SU-DHL-6 (cell line): ENCODE measurements at regions not wholly inside any gene's neighbourhood (a gene's known extent, or its start where the extent isn't known, plus 50 kb on each side); places are given as distances from the start of the nearest gene placed in this dataset.

Experiments
- H2AFZ ChIP-seq: fragments of 200-600 bp; sonication (generic); 2 replicates; pipeline ENCODE4 v1.6.1; 2014; ENCODE audit warnings: low read depth, mild to moderate bottlenecking, moderate library complexity, mixed read lengths, antibody characterized with exemption, low read length; ENCODE audit not compliant: severe bottlenecking
- H3F3A ChIP-seq: fragments of 200-600 bp; shearing (Covaris generic); 2 replicates; pipeline ENCODE4 v1.6.0; 2016; ENCODE audit warnings: antibody characterized with exemption, mild to moderate bottlenecking; ENCODE audit not compliant: insufficient read depth
- H3K27ac ChIP-seq: fragments of 200-600 bp; sonication (generic); 2 replicates; pipeline ENCODE4 v1.5.1; 2016; ENCODE audit warnings: low read depth, mild to moderate bottlenecking, low read length, moderate library complexity, mixed read lengths
- H3K27me3 ChIP-seq: fragments of 200-600 bp; sonication (generic), shearing (Covaris generic); 2 replicates; pipeline ENCODE4 v1.6.0; 2014; ENCODE audit warnings: mild to moderate bottlenecking, low read length
- H3K36me3 ChIP-seq: fragments of 200-600 bp; sonication (generic); 2 replicates; pipeline ENCODE4 v1.6.1; 2014; ENCODE audit warnings: mild to moderate bottlenecking, low read length, mixed read lengths
- H3K4me2 ChIP-seq: fragments of 300-600, 200-600 bp; shearing (Covaris generic), sonication (generic); 2 replicates; pipeline ENCODE4 v1.6.0; 2014; ENCODE audit warnings: low read length, low read depth, mild to moderate bottlenecking; ENCODE audit not compliant: poor library complexity, severe bottlenecking
- H3K4me3 ChIP-seq: fragments of 200-600 bp; sonication (generic); 2 replicates; pipeline ENCODE4 v1.5.1; 2014; ENCODE audit warnings: antibody characterized with exemption, low read length, mild to moderate bottlenecking, mixed read lengths; ENCODE audit not compliant: insufficient read depth, poor library complexity, severe bottlenecking
- H3K79me2 ChIP-seq: fragments of 200-600 bp; sonication (generic); 2 replicates; pipeline ENCODE4 v1.6.1; 2014; ENCODE audit warnings: mild to moderate bottlenecking, low read length, moderate library complexity; ENCODE audit not compliant: insufficient read depth
- H3K9ac ChIP-seq: fragments of 200-600 bp; sonication (generic); 2 replicates; pipeline ENCODE4 v1.7.0; 2014; ENCODE audit warnings: mild to moderate bottlenecking, low read length
- H3K9me2 ChIP-seq: fragments of 200-600 bp; sonication (generic); replicated peaks from 2 replicates; pipeline ENCODE4 v1.6.1; 2014; ENCODE audit warnings: low read length; ENCODE audit not compliant: insufficient read depth
- H3K9me3 ChIP-seq: fragments of 200-600 bp; sonication (generic); 2 replicates; pipeline ENCODE4 v1.6.1; 2014; ENCODE audit warnings: low read length, mixed read lengths; ENCODE audit not compliant: insufficient read depth
- H4K20me1 ChIP-seq: fragments of 200-600 bp; sonication (generic); 2 replicates; pipeline ENCODE4 v1.6.1; 2014; ENCODE audit warnings: low read depth, mild to moderate bottlenecking, antibody characterized with exemption, low read length, moderate library complexity, mixed read lengths
- EZH2phosphoT487 ChIP-seq: fragments of 200-600 bp; sonication (generic), shearing (Covaris generic); conservative IDR thresholded peaks from 2 replicates; pipeline ENCODE4 v1.6.1; 2018; ENCODE audit warnings: mild to moderate bottlenecking, antibody characterized with exemption, low read length, moderate library complexity, mixed read lengths
- TF ChIP-seq, protein P1 (sequence below): fragments of 200-600 bp; sonication (generic); IDR thresholded peaks from one replicate; pipeline ENCODE4 v1.5.1; 2017; ENCODE audit warnings: antibody characterized with exemption, mild to moderate bottlenecking, low read length, moderate library complexity; ENCODE audit not compliant: insufficient read depth, poor library complexity, severe bottlenecking

DNA sequence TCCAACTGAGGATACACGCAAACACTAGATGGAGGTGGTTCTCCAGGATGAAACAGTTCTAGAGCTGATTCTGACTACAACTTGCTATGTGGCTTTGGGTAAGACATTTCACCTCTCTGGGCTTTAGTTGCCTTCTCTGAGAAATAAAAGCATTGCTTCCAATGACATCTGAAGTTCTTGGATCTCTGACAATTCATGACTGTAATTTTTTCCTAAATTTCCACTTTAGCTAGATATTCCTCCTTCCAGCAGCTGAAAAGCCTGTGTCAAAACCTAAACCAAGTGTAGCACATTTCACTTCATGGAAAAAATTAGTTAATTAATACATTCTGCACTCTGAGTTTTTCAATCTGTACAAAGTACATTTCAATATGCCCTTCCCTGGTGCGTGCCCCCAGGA lies 50.0 kb upstream of the ANK3 start:
- no peak for TF ChIP-seq EZH2phosphoT487
- TF ChIP-seq, protein P1, sequence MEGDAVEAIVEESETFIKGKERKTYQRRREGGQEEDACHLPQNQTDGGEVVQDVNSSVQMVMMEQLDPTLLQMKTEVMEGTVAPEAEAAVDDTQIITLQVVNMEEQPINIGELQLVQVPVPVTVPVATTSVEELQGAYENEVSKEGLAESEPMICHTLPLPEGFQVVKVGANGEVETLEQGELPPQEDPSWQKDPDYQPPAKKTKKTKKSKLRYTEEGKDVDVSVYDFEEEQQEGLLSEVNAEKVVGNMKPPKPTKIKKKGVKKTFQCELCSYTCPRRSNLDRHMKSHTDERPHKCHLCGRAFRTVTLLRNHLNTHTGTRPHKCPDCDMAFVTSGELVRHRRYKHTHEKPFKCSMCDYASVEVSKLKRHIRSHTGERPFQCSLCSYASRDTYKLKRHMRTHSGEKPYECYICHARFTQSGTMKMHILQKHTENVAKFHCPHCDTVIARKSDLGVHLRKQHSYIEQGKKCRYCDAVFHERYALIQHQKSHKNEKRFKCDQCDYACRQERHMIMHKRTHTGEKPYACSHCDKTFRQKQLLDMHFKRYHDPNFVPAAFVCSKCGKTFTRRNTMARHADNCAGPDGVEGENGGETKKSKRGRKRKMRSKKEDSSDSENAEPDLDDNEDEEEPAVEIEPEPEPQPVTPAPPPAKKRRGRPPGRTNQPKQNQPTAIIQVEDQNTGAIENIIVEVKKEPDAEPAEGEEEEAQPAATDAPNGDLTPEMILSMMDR: no peak
- H3K27me3 ChIP-seq: no peaks in the 10 kb centered on the region
- no peak overlapping the region for H3K9ac ChIP-seq
- H3K4me3 ChIP-seq: no peak overlapping the region
- no peaks in the 10 kb centered on the region for H3K36me3 ChIP-seq
- H3K79me2 ChIP-seq: no peaks in the 10 kb centered on the region
- H4K20me1 ChIP-seq: no peaks in the 10 kb centered on the region
- H3K9me3 ChIP-seq: no peaks in the 10 kb centered on the region
- H2AFZ ChIP-seq: no peak overlapping the region
- H3F3A ChIP-seq: peaks cover 8% of the 10 kb centered on the region; the same call in 1 of the 2 replicates
- H3K27ac ChIP-seq: no peak overlapping the region
- H3K9me2 ChIP-seq: no peaks in the 10 kb centered on the region
- H3K4me2 ChIP-seq: no peak overlapping the region
